GM12865 (cell line): ENCODE measurements at regions not wholly inside any gene's neighbourhood (a gene's known extent, or its start where the extent isn't known, plus 50 kb on each side); places are given as distances from the start of the nearest gene placed in this dataset.

Source experiments
- DNase-seq: peaks from one replicate; pipeline ENCODE4 v3.0.0; 2010; ENCODE audit warnings: low read depth
- H3K4me3 ChIP-seq: 2 replicates; pipeline ENCODE4 v1.5.1; 2011; ENCODE audit warnings: mild to moderate bottlenecking, low read depth, low read length, control low read depth
- TF ChIP-seq, protein P1 (sequence below): IDR thresholded peaks from 2 replicates; pipeline ENCODE4 v1.5.1; 2011; ENCODE audit warnings: low read length, control low read depth, low read depth, inconsistent platforms; ENCODE audit not compliant: insufficient read depth; ENCODE audit errors: missing control alignments

DNA sequence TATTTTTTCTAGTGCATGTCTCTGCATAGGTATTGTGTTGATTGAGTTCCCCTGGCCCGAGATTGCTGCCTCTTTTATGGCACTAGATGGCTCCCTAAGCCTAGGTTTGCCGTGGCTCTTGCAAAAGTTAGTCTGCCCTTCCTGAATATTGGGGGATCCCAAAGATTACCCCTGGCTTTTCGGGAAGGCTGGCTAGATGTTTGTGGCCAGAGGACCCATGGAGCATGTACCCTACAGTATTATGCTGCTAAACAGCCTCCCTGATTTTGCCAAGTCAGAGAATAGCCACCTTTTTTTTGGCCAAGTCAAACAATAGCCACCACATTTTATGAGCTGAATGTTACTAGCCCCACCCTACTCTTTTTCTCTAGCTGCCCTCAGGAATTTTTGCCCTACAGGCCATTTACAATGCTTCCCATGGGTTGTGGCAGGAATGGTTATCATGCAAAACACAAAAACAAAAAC lies 343.2 kb downstream of the OLFM3 start:
- DNase-seq, result peak; percentile 26
- H3K4me3 ChIP-seq, result no peak overlapping the region
- TF ChIP-seq, protein P1, sequence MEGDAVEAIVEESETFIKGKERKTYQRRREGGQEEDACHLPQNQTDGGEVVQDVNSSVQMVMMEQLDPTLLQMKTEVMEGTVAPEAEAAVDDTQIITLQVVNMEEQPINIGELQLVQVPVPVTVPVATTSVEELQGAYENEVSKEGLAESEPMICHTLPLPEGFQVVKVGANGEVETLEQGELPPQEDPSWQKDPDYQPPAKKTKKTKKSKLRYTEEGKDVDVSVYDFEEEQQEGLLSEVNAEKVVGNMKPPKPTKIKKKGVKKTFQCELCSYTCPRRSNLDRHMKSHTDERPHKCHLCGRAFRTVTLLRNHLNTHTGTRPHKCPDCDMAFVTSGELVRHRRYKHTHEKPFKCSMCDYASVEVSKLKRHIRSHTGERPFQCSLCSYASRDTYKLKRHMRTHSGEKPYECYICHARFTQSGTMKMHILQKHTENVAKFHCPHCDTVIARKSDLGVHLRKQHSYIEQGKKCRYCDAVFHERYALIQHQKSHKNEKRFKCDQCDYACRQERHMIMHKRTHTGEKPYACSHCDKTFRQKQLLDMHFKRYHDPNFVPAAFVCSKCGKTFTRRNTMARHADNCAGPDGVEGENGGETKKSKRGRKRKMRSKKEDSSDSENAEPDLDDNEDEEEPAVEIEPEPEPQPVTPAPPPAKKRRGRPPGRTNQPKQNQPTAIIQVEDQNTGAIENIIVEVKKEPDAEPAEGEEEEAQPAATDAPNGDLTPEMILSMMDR, result peak; percentile 44

DNA sequence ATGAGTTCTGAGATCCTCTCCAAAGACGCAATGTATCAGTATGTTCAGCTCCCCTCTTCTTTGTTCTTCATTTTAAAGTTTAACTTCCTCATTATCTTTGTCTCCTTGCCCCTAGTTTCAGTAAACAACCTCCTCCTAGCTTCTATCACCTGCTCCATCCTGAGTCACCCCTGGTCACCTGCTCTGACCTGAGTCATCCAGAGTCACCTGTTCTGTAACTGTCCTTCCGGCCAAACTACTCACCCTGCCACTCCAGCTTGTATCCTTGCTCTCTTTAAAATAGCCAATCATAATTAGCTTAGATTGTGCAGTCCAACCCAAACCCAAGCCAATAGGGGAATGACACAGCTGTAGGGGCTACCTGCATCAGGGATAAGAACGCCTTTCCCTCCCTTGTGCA lies 332.0 kb downstream of the OLFM3 start:
- no peak overlapping the region for H3K4me3 ChIP-seq
- no peak for DNase-seq
- TF ChIP-seq, protein P1, result no peak

DNA sequence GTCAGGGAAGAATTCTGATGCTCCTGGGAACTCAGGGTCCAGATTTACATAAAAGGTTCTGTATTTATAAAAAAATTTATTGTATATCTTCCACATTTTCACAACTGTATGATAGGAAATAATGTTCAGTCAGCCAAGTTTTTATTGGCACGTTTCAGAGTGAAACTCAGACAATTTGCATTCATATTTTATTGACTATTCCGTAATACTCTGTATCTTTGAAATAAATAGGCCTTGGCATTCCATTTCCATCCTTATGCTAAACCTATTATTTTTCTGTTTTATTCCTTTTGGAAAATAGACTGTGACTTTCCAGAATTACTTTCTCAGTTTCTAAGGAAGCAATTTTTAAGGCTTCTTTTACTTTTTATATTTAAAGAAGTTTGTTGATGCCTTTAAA lies 329.0 kb downstream of the OLFM3 start:
- TF ChIP-seq, protein P1, result no peak
- no peak for DNase-seq
- H3K4me3 ChIP-seq, result no peak overlapping the region

DNA sequence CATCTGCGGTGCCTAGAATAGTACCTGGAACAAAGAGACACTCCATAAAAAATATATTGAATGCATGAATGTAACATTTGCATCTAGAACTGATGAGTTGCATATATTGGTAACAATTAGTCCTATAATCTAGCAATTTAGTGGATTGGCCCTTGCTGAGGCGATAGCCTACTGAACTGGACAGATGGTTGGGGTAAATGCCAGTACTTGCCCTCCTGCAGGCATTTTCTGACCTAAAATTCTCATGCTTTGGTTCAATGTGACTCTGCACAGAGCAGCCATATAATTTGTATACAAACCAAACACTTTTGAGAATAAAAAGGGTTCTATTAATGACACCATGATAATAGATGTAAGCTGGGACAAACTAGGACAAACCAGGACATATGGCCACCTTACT lies 313.6 kb downstream of the OLFM3 start:
- TF ChIP-seq, protein P1, result no peak
- no peak overlapping the region for H3K4me3 ChIP-seq
- no peak for DNase-seq

DNA sequence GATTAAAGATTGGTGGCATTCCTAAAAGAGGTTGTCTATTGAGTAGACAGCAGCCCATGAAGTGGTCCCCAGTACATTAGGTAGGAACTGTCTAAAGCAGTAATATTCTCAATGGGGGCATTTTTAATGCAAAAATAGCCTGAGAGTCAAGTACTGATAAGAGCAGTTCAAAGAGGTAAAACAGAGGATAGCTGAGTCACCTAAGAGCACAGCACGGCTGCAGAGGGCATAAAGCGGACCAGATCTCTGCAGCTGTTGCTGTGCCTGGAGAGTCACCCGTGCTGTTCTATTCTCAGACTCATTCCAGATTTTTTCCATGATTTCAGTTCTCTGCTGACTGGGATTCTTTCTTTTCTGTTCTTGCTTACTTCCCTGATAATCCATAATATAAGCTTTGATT lies 313.2 kb downstream of the OLFM3 start:
- TF ChIP-seq, protein P1, result no peak
- DNase-seq, result no peak
- H3K4me3 ChIP-seq, result no peak overlapping the region

DNA sequence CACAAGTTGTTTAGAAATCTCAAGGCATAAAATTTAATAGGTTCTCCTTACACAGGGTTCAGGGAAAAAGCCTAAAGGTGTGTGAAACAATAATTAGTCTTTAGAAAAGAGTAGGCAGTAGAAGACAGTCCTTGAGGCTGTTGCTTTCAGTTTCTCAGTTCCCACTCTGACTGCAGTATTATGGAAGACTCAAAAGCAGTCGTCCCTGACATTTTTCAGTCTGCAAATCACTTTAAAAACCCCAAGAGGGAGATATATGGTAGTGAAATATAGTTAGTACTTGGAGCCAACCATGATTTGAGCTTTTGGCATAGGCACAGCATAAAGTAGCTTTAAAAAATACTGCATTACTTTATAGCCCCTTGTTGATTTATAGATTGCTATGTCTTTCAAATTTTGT lies 299.7 kb downstream of the OLFM3 start:
- TF ChIP-seq, protein P1, result no peak
- no peak overlapping the region for H3K4me3 ChIP-seq
- no peak for DNase-seq

DNA sequence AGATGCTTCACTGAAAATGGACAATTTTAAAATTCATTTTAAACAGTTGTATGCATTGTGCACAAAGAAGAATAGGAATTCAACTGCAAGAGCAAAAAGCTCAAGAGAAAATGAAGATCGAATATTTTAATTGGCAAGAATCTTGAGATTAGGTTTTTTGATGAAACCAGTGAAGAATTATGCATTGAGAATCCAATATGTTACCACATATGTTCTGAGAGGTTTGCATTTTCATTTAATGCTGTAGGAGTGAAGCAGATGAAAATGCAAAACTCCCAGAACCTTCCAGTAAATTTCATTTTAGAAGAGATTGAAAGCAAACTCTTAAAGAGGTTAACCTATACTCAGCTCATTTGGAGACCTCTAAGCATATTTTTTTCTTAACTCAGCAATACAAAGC lies 298.0 kb downstream of the OLFM3 start:
- H3K4me3 ChIP-seq, result no peak overlapping the region
- no peak for DNase-seq
- TF ChIP-seq, protein P1, result no peak
